Ovary (tissue), 3 donors: ENCODE measurements at regions not wholly inside any gene's neighbourhood (a gene's known extent, or its start where the extent isn't known, plus 50 kb on each side); places are given as distances from the start of the nearest gene placed in this dataset.

ENCODE experiments used
- CTCF ChIP-seq, 3 donors: fragments of 450-650 bp in 2 of 3; fragments of 200-600 bp in 1 of 3; IDR thresholded peaks; one replicate each; pipeline versions ENCODE4 v1.5.1 to v1.8.0; 2016 to 2022; ENCODE audit warnings: antibody characterized with exemption in 3 of 3, mild to moderate bottlenecking in 1 of 3
- EP300 ChIP-seq: sonication (generic); formaldehyde crosslinking; IDR thresholded peaks from one replicate; pipeline ENCODE4 v1.6.1; 2017; ENCODE audit warnings: antibody characterized with exemption
- donor health status: DM: no; HTN: no; CAD: no.

- TF ChIP-seq CTCF (IDR thresholded peaks at IDR 0.05), result no peak
- TF ChIP-seq EP300, result no peak
Observed at GRCh38 chr1:99193431-99193830, 70.9 kb upstream of the PLPPR4 start.
